A549 (cell line): ENCODE measurements at regions not wholly inside any gene's neighbourhood (a gene's known extent, or its start where the extent isn't known, plus 50 kb on each side); places are given as distances from the start of the nearest gene placed in this dataset.

Experiments used
- ATAC-seq, 2 experiments: fragments of 200-7000 bp in 1 of 2; fragments of >200 bp in 1 of 2; cut with Nextera tagmentation in 1 of 2; cut with Tn5 transposase in 1 of 2; 3 replicates each; pipeline versions ENCODE4 v1.8.0 to v1.9.1; 2018 to 2020; ENCODE audit warnings: mild to moderate bottlenecking in 1 of 2, moderate library complexity in 1 of 2
- CTCF ChIA-PET: fragments of 300-600 bp; sonication (Branson Sonifier 250); formaldehyde crosslinking; extraction: SDS; loops from one replicate; lab custom pipeline; 2021; ENCODE audit warnings: antibody characterized with exemption, inconsistent platforms; lab: Yijun Ruan, JAX
- POLR2A ChIA-PET: fragments of 350-600 bp; formaldehyde crosslinking; extraction: SDS; loops from one replicate; lab custom pipeline; 2021; ENCODE audit warnings: antibody characterized with exemption, inconsistent platforms; lab: Yijun Ruan, JAX
- DNase-seq, 2 experiments: peaks; one replicate each; pipeline versions ENCODE4 v3.0.0 to v3.0.0-alpha.2; 2011 to 2016; ENCODE audit warnings: low read depth in 1 of 2, low spot score in 1 of 2
- FAIRE-seq: peaks from 2 replicates; lab custom pipeline; 2011; peaks lifted over from hg19 to GRCh38; lab: Jason Lieb, UNC
- H3K27ac ChIP-seq, 2 experiments: fragments of >200 bp; sonication (Bioruptor Twin); formaldehyde crosslinking; 3 replicates each; pipeline ENCODE4 v1.5.1; 2016 to 2017
- H3K4me1 ChIP-seq: fragments of >200 bp; sonication (Bioruptor Twin); formaldehyde crosslinking; 3 replicates; pipeline ENCODE4 v1.6.1; 2016
- H3K4me2 ChIP-seq: fragments of >200 bp; sonication (Bioruptor Twin); formaldehyde crosslinking; 3 replicates; pipeline ENCODE4 v1.6.1; 2016
- H3K4me3 ChIP-seq: fragments of >200 bp; sonication (Bioruptor Twin); formaldehyde crosslinking; 3 replicates; pipeline ENCODE4 v1.5.1; 2016
- H3K9me3 ChIP-seq: fragments of >200 bp; sonication (Bioruptor Twin); formaldehyde crosslinking; 3 replicates; pipeline ENCODE4 v1.6.1; 2016
- BCL3 ChIP-seq: fragments of >200 bp; sonication (Bioruptor Twin); formaldehyde crosslinking; IDR thresholded peaks from 3 replicates; pipeline ENCODE4 v1.6.1; 2016
- E2F6 ChIP-seq: IDR thresholded peaks from 2 replicates; pipeline ENCODE4 v1.6.1; 2012; ENCODE audit warnings: low read depth, borderline replicate concordance
- EHF ChIP-seq: fragments of 250-450 bp; sonication (Bioruptor Pico); IDR thresholded peaks from 2 replicates; pipeline ENCODE4 v1.5.0; 2020; ENCODE audit warnings: mild to moderate bottlenecking
- ELK1 ChIP-seq: fragments of 150-350 bp; IDR thresholded peaks from 2 replicates; pipeline ENCODE4 v1.6.1; 2014; ENCODE audit warnings: low read depth, mild to moderate bottlenecking, low read length
- EP300 ChIP-seq, 2 experiments: fragments of >200 bp; sonication (Bioruptor Twin); formaldehyde crosslinking; IDR thresholded peaks; 2 replicates in 1 of 2; 3 replicates in 1 of 2; pipeline ENCODE4 v1.6.1; 2016 to 2017
- ESRRA ChIP-seq: fragments of 150-350 bp; IDR thresholded peaks from 2 replicates; pipeline ENCODE4 v1.6.1; 2014; ENCODE audit warnings: mild to moderate bottlenecking, low read length, borderline replicate concordance
- FOSB ChIP-seq: fragments of 250-450 bp; sonication (Bioruptor Pico); IDR thresholded peaks from 2 replicates; pipeline ENCODE4 v1.5.0; 2020; ENCODE audit warnings: mild to moderate bottlenecking, moderate library complexity
- FOSL2 ChIP-seq, 2 experiments: fragments of 450-650 bp in 1 of 2; fragments of >200 bp in 1 of 2; sonication (Bioruptor Twin) in 1 of 2; formaldehyde crosslinking; IDR thresholded peaks; 2 replicates each; pipeline versions ENCODE4 v1.5.0 to v1.6.1; 2016 to 2020; ENCODE audit warnings: mild to moderate bottlenecking in 1 of 2, moderate library complexity in 1 of 2
- HES2 ChIP-seq: fragments of >200 bp; sonication (Bioruptor Twin); formaldehyde crosslinking; IDR thresholded peaks from 2 replicates; pipeline ENCODE4 v1.6.1; 2016
- JUNB ChIP-seq: fragments of >200 bp; sonication (Bioruptor Twin); formaldehyde crosslinking; IDR thresholded peaks from 2 replicates; pipeline ENCODE4 v1.6.1; 2016
- KDM1A ChIP-seq: fragments of 200-600 bp; sonication (generic); IDR thresholded peaks from 2 replicates; pipeline ENCODE4 v1.6.1; 2016; ENCODE audit warnings: low read depth, mild to moderate bottlenecking
- MAZ ChIP-seq: fragments of 150-350 bp; IDR thresholded peaks from 2 replicates; pipeline ENCODE4 v1.6.1; 2014; ENCODE audit warnings: antibody characterized with exemption, low read depth, low read length, borderline replicate concordance
- NPAS2 ChIP-seq: fragments of 250-450 bp; sonication (Bioruptor Pico); IDR thresholded peaks from 2 replicates; pipeline ENCODE4 v1.8.0; 2022; ENCODE audit warnings: mild to moderate bottlenecking, moderate library complexity, borderline replicate concordance
- POLR2A ChIP-seq: IDR thresholded peaks from 2 replicates; pipeline ENCODE4 v1.6.1; 2012; ENCODE audit warnings: mild to moderate bottlenecking, low read length
- POLR2AphosphoS2 ChIP-seq: conservative IDR thresholded peaks from 2 replicates; pipeline ENCODE4 v1.6.1; 2012; ENCODE audit warnings: low read length, improper control_type of control experiment, inconsistent platforms
- RARB ChIP-seq: fragments of 250-450 bp; sonication (Bioruptor Pico); IDR thresholded peaks from 2 replicates; pipeline ENCODE4 v1.8.0; 2021; ENCODE audit warnings: mild to moderate bottlenecking, moderate library complexity
- REST ChIP-seq: fragments of 200-600 bp; sonication (generic); IDR thresholded peaks from 2 replicates; pipeline ENCODE4 v1.6.1; 2016; ENCODE audit warnings: antibody characterized with exemption, mild to moderate bottlenecking, moderate library complexity
- SMC3 ChIP-seq: fragments of >200 bp; sonication (Bioruptor Twin); formaldehyde crosslinking; IDR thresholded peaks from 3 replicates; pipeline ENCODE4 v1.6.1; 2018; ENCODE audit warnings: inconsistent platforms
- TFCP2L1 ChIP-seq: fragments of 250-450 bp; sonication (Bioruptor Pico); IDR thresholded peaks from 2 replicates; pipeline ENCODE4 v1.5.0; 2021; ENCODE audit warnings: mild to moderate bottlenecking
- TP53 ChIP-seq: fragments of 250-450 bp; sonication (Bioruptor Pico); IDR thresholded peaks from 2 replicates; pipeline ENCODE4 v1.5.0; 2021; ENCODE audit warnings: mild to moderate bottlenecking, moderate library complexity
- ZC3H11A ChIP-seq: fragments of 450-650 bp; IDR thresholded peaks from 2 replicates; pipeline ENCODE4 v1.6.1; 2014; ENCODE audit warnings: antibody characterized with exemption, mild to moderate bottlenecking
- ZNF302 ChIP-seq: fragments of 250-450 bp; sonication (Bioruptor Pico); IDR thresholded peaks from 2 replicates; pipeline ENCODE4 v1.9.0; 2021; ENCODE audit warnings: inconsistent platforms, mild to moderate bottlenecking, moderate library complexity
- WGBS: methylation state at CpG from one replicate; pipeline ENCODE4 v1.1.6; 2017; ENCODE audit errors: missing lambda C conversion rate; 5-methylcytosine and 5-hydroxymethylcytosine counted together

GRCh38 chr18:32879497-32879896, 106.7 kb upstream of the KLHL14 start:
- CTCF ChIA-PET: no interaction called here
- Histone ChIP-seq H3K4me2 (no peak overlapping the region), H3K4me3 (no peak overlapping the region), H3K27ac (no peak overlapping the region), H3K4me1 (no peaks in the 10 kb centered on the region), H3K9me3 (no peaks in the 10 kb centered on the region)
- FAIRE-seq (no peak), DNase-seq (no peak), ATAC-seq (no peak)
- 1% methylated on average over 3 of the region's 3 CpGs for whole genome bisulfite sequencing
- POLR2A ChIA-PET: no interaction called here
- TF ChIP-seq POLR2A (no peak), TFCP2L1 (CRISPR knock-in tag) (no peak), ZC3H11A (no peak), POLR2AphosphoS2 (no peak), MAZ (no peak), EP300 (IDR thresholded peaks at IDR 0.05) (no peak), NPAS2 (CRISPR knock-in tag) (no peak), HES2 (no peak), FOSL2 (IDR thresholded peaks at IDR 0.05) (no peak), FOSL2 (CRISPR knock-in tag; IDR thresholded peaks at IDR 0.05) (no peak), SMC3 (no peak), ELK1 (no peak), BCL3 (no peak), REST (no peak), JUNB (no peak)

- Histone ChIP-seq H3K9me3 (no peaks in the 10 kb centered on the region), H3K4me2 (no peak overlapping the region), H3K27ac (no peak overlapping the region), H3K4me1 (no peaks in the 10 kb centered on the region), H3K4me3 (no peak overlapping the region)
- ChIA-PET CTCF (no interaction called here), POLR2A (no interaction called here)
- DNase-seq (no peak), FAIRE-seq (no peak), ATAC-seq (no peak)
- TF ChIP-seq ZC3H11A (no peak), TP53 (no peak), EHF (CRISPR knock-in tag) (no peak), KDM1A (no peak), RARB (CRISPR knock-in tag) (no peak), E2F6 (no peak), ESRRA (no peak), FOSB (no peak), BCL3 (no peak), POLR2A (no peak), ZNF302 (no peak)
- WGBS: 14% methylated on average over 2 of the region's 2 CpGs
Measured at GRCh38 chr18:32878436-32878835, 105.6 kb upstream of the KLHL14 start.
